NT2/D1 (cell line): ENCODE measurements at regions not wholly inside any gene's neighbourhood (a gene's known extent, or its start where the extent isn't known, plus 50 kb on each side); places are given as distances from the start of the nearest gene placed in this dataset.

Source experiments
- DNase-seq: peaks from one replicate; pipeline ENCODE4 v3.0.0-alpha.2; 2011; ENCODE audit warnings: low read depth, low spot score
- H3K27me3 ChIP-seq: 2 replicates; pipeline ENCODE4 v1.6.0; 2011; ENCODE audit warnings: mild to moderate bottlenecking; ENCODE audit not compliant: insufficient read length, insufficient read depth
- H3K36me3 ChIP-seq: 2 replicates; pipeline ENCODE4 v1.6.1; 2011; ENCODE audit warnings: mild to moderate bottlenecking, low read length, mixed read lengths; ENCODE audit not compliant: insufficient read depth, insufficient read length
- H3K4me1 ChIP-seq: 2 replicates; pipeline ENCODE4 v1.5.1; 2011; ENCODE audit not compliant: insufficient read depth, insufficient read length
- H3K4me3 ChIP-seq: 2 replicates; pipeline ENCODE4 v1.5.1; 2011; ENCODE audit warnings: low read depth; ENCODE audit not compliant: insufficient read length
- H3K9ac ChIP-seq: 2 replicates; pipeline ENCODE4 v1.6.0; 2011; ENCODE audit warnings: low read depth; ENCODE audit not compliant: insufficient read length
- H3K9me3 ChIP-seq: 2 replicates; pipeline ENCODE4 v1.5.1; 2011; ENCODE audit warnings: mild to moderate bottlenecking, low read length; ENCODE audit not compliant: insufficient read depth
- SUZ12 ChIP-seq: IDR thresholded peaks from 2 replicates; pipeline ENCODE4 v1.6.1; 2011; ENCODE audit not compliant: insufficient read length, insufficient read depth; ENCODE audit errors: extremely low read depth
- YY1 ChIP-seq: IDR thresholded peaks from 2 replicates; pipeline ENCODE4 v1.6.1; 2011; ENCODE audit not compliant: insufficient read length, insufficient read depth
- ZNF274 ChIP-seq: IDR thresholded peaks from 2 replicates; pipeline ENCODE4 v1.6.1; 2011; ENCODE audit warnings: mild to moderate bottlenecking, low read depth, low read length

GRCh38 chr2:45233301-45233700, 224.0 kb upstream of the SIX2 start:
- Histone ChIP-seq H3K27me3 (no peaks in the 10 kb centered on the region), H3K4me3 (no peak overlapping the region), H3K4me1 (no peaks in the 10 kb centered on the region), H3K9ac (no peak overlapping the region), H3K36me3 (no peaks in the 10 kb centered on the region), H3K9me3 (no peaks in the 10 kb centered on the region)
- no peak for TF ChIP-seq ZNF274
- TF ChIP-seq SUZ12: no peak
- no peak for TF ChIP-seq YY1
- no peak for DNase-seq

GRCh38 chr2:45232818-45233217, 223.6 kb upstream of the SIX2 start:
- DNase-seq: no peak
- H3K4me3 ChIP-seq: no peak overlapping the region
- H3K4me1 ChIP-seq: no peaks in the 10 kb centered on the region
- H3K36me3 ChIP-seq: no peaks in the 10 kb centered on the region
- no peak for TF ChIP-seq ZNF274
- TF ChIP-seq YY1: no peak
- no peak for TF ChIP-seq SUZ12
- H3K27me3 ChIP-seq: no peaks in the 10 kb centered on the region
- peaks cover 2% of the 10 kb centered on the region; the same call in 1 of the 2 replicates for H3K9me3 ChIP-seq
- H3K9ac ChIP-seq: no peak overlapping the region

- peaks cover 7% of the 10 kb centered on the region; the same call in 1 of the 2 replicates for H3K9me3 ChIP-seq
- no peak overlapping the region for H3K9ac ChIP-seq
- TF ChIP-seq ZNF274 (no peak), YY1 (no peak), SUZ12 (no peak)
- H3K27me3 ChIP-seq: no peaks in the 10 kb centered on the region
- DNase-seq: no peak
- no peaks in the 10 kb centered on the region for H3K36me3 ChIP-seq
- no peak overlapping the region for H3K4me3 ChIP-seq
- H3K4me1 ChIP-seq: no peaks in the 10 kb centered on the region
These were observed 220.2 kb upstream of the SIX2 start for GRCh38 chr2:45229411-45229810.

GRCh38 chr2:45227347-45227746, 218.1 kb upstream of the SIX2 start:
- H3K4me3 ChIP-seq: no peak overlapping the region
- H3K4me1 ChIP-seq: no peaks in the 10 kb centered on the region
- TF ChIP-seq ZNF274: no peak
- no peak for TF ChIP-seq YY1
- no peak for TF ChIP-seq SUZ12

GRCh38 chr2:45224993-45225380, 215.7 kb upstream of the SIX2 start:
- Histone ChIP-seq H3K27me3 (no peaks in the 10 kb centered on the region), H3K4me1 (no peaks in the 10 kb centered on the region), H3K9ac (no peak overlapping the region), H3K36me3 (no peaks in the 10 kb centered on the region), H3K9me3 (peaks cover 7% of the 10 kb centered on the region; the same call in 1 of the 2 replicates), H3K4me3 (no peak overlapping the region)
- TF ChIP-seq ZNF274: no peak
- no peak for TF ChIP-seq YY1
- DNase-seq: no peak

More at GRCh38 chr2:45227347-45227746, 218.1 kb upstream of the SIX2 start:
- H3K36me3 ChIP-seq: no peaks in the 10 kb centered on the region
- peaks cover 7% of the 10 kb centered on the region; the same call in 1 of the 2 replicates for H3K9me3 ChIP-seq
- no peak for DNase-seq
- no peak overlapping the region for H3K9ac ChIP-seq
- H3K27me3 ChIP-seq: no peaks in the 10 kb centered on the region

GRCh38 chr2:45224321-45224992, 215.2 kb upstream of the SIX2 start:
- no peaks in the 10 kb centered on the region for H3K4me1 ChIP-seq
- TF ChIP-seq ZNF274 (no peak), SUZ12 (no peak), YY1 (no peak)
- peaks cover 7% of the 10 kb centered on the region; the same call in 1 of the 2 replicates for H3K9me3 ChIP-seq
- no peaks in the 10 kb centered on the region for H3K36me3 ChIP-seq
- H3K27me3 ChIP-seq: no peaks in the 10 kb centered on the region
- no peak for DNase-seq
- no peak overlapping the region for H3K9ac ChIP-seq
- no peak overlapping the region for H3K4me3 ChIP-seq

GRCh38 chr2:45223531-45223930, 214.3 kb upstream of the SIX2 start:
- H3K9ac ChIP-seq: no peak overlapping the region
- H3K9me3 ChIP-seq: peaks cover 7% of the 10 kb centered on the region; the same call in 1 of the 2 replicates
- H3K4me1 ChIP-seq: no peaks in the 10 kb centered on the region
- TF ChIP-seq SUZ12 (no peak), YY1 (no peak), ZNF274 (no peak)
- H3K4me3 ChIP-seq: no peak overlapping the region
- DNase-seq: no peak
- no peaks in the 10 kb centered on the region for H3K36me3 ChIP-seq
- no peaks in the 10 kb centered on the region for H3K27me3 ChIP-seq

GRCh38 chr2:45220227-45220626, 211.0 kb upstream of the SIX2 start:
- Histone ChIP-seq H3K36me3 (no peaks in the 10 kb centered on the region), H3K27me3 (no peaks in the 10 kb centered on the region), H3K4me3 (no peak overlapping the region), H3K4me1 (no peaks in the 10 kb centered on the region), H3K9me3 (no peaks in the 10 kb centered on the region), H3K9ac (no peak overlapping the region)
- no peak for TF ChIP-seq ZNF274
- TF ChIP-seq YY1: no peak
- TF ChIP-seq SUZ12: no peak
- no peak for DNase-seq
